ENCODE measurements at regions not wholly inside any gene's neighbourhood (a gene's known extent, or its start where the extent isn't known, plus 50 kb on each side); places are given as distances from the start of the nearest gene placed in this dataset.

GRCh38 chr9:38158628-38159027 lies 89.6 kb upstream of the SHB start:
- Histone ChIP-seq H3K27me3 (no peaks in the 10 kb centered on the region), H3K4me2 (no peak overlapping the region), H4K20me1 (no peaks in the 10 kb centered on the region), H3K9me3 (no peaks in the 10 kb centered on the region), H3K36me3 (no peaks in the 10 kb centered on the region), H3K4me3 (no peak overlapping the region), H3K4me1 (peaks cover 8% of the 10 kb centered on the region), H3K9ac (no peak overlapping the region), H3K27ac (no peak overlapping the region)
- no peak for TF ChIP-seq Cebpa-rat (IDR thresholded peaks at IDR 0.05)

- H3K9ac ChIP-seq = no peak overlapping the region
- no peaks in the 10 kb centered on the region for H4K20me1 ChIP-seq
- H3K4me3 ChIP-seq = no peak overlapping the region
- no peaks in the 10 kb centered on the region for H3K4me1 ChIP-seq
- no peaks in the 10 kb centered on the region for H3K27me3 ChIP-seq
- H3K27ac ChIP-seq = no peak overlapping the region
- TF ChIP-seq Cebpa-rat (IDR thresholded peaks at IDR 0.05) = no peak
- no peaks in the 10 kb centered on the region for H3K36me3 ChIP-seq
- H3K4me2 ChIP-seq = no peak overlapping the region
- H3K9me3 ChIP-seq = no peaks in the 10 kb centered on the region
Observed at GRCh38 chr9:38157711-38158110, 88.7 kb upstream of the SHB start.

- no peak for TF ChIP-seq Cebpa-rat (IDR thresholded peaks at IDR 0.05)
- Histone ChIP-seq H3K9me3 (no peaks in the 10 kb centered on the region), H3K36me3 (no peaks in the 10 kb centered on the region), H3K4me3 (no peak overlapping the region), H3K4me1 (no peaks in the 10 kb centered on the region), H4K20me1 (no peaks in the 10 kb centered on the region), H3K27me3 (no peaks in the 10 kb centered on the region), H3K9ac (no peak overlapping the region), H3K27ac (no peak overlapping the region), H3K4me2 (no peak overlapping the region)
Observed at GRCh38 chr9:38154501-38155421, 85.7 kb upstream of the SHB start.

- H3K27ac ChIP-seq = no peak overlapping the region
- no peaks in the 10 kb centered on the region for H4K20me1 ChIP-seq
- no peak overlapping the region for H3K4me3 ChIP-seq
- no peak overlapping the region for H3K9ac ChIP-seq
- H3K36me3 ChIP-seq = no peaks in the 10 kb centered on the region
- H3K4me2 ChIP-seq = no peak overlapping the region
- TF ChIP-seq Cebpa-rat (IDR thresholded peaks at IDR 0.05) = no peak
- H3K27me3 ChIP-seq = no peaks in the 10 kb centered on the region
- H3K4me1 ChIP-seq = no peaks in the 10 kb centered on the region
- no peaks in the 10 kb centered on the region for H3K9me3 ChIP-seq
Observed at GRCh38 chr9:38153910-38154291, 84.9 kb upstream of the SHB start.

GRCh38 chr9:38153152-38153909 lies 84.3 kb upstream of the SHB start:
- H3K9ac ChIP-seq = no peak overlapping the region
- no peaks in the 10 kb centered on the region for H4K20me1 ChIP-seq
- H3K27ac ChIP-seq = no peak overlapping the region
- H3K4me1 ChIP-seq = no peaks in the 10 kb centered on the region
- no peak for TF ChIP-seq Cebpa-rat (IDR thresholded peaks at IDR 0.05)
- H3K9me3 ChIP-seq = no peaks in the 10 kb centered on the region
- no peak overlapping the region for H3K4me2 ChIP-seq
- no peaks in the 10 kb centered on the region for H3K36me3 ChIP-seq
- H3K27me3 ChIP-seq = no peaks in the 10 kb centered on the region
- no peak overlapping the region for H3K4me3 ChIP-seq

- no peak for TF ChIP-seq Cebpa-rat (IDR thresholded peaks at IDR 0.05)
- no peaks in the 10 kb centered on the region for H3K27me3 ChIP-seq
- H4K20me1 ChIP-seq = no peaks in the 10 kb centered on the region
- peaks cover 14% of the 10 kb centered on the region for H3K9me3 ChIP-seq
- no peaks in the 10 kb centered on the region for H3K4me1 ChIP-seq
- H3K36me3 ChIP-seq = no peaks in the 10 kb centered on the region
- no peak overlapping the region for H3K4me2 ChIP-seq
- H3K9ac ChIP-seq = no peak overlapping the region
- H3K4me3 ChIP-seq = no peak overlapping the region
- H3K27ac ChIP-seq = no peak overlapping the region
Observed at GRCh38 chr9:38149647-38150046, 80.6 kb upstream of the SHB start.

- Histone ChIP-seq H3K9ac (no peak overlapping the region), H3K27me3 (no peaks in the 10 kb centered on the region), H3K4me3 (no peak overlapping the region), H3K4me1 (no peaks in the 10 kb centered on the region), H3K27ac (no peak overlapping the region), H3K9me3 (peaks cover 14% of the 10 kb centered on the region), H3K36me3 (no peaks in the 10 kb centered on the region), H4K20me1 (no peaks in the 10 kb centered on the region), H3K4me2 (no peak overlapping the region)
- TF ChIP-seq Cebpa-rat (IDR thresholded peaks at IDR 0.05) = no peak
Observed at GRCh38 chr9:38146844-38147243, 77.8 kb upstream of the SHB start.

GRCh38 chr9:38145526-38146053 lies 76.6 kb upstream of the SHB start:
- H3K27ac ChIP-seq = no peak overlapping the region
- H3K4me3 ChIP-seq = no peak overlapping the region
- no peaks in the 10 kb centered on the region for H3K27me3 ChIP-seq
- no peak overlapping the region for H3K4me2 ChIP-seq
- H4K20me1 ChIP-seq = no peaks in the 10 kb centered on the region
- no peak for TF ChIP-seq Cebpa-rat (IDR thresholded peaks at IDR 0.05)
- peaks cover 14% of the 10 kb centered on the region for H3K9me3 ChIP-seq
- no peaks in the 10 kb centered on the region for H3K36me3 ChIP-seq
- no peaks in the 10 kb centered on the region for H3K4me1 ChIP-seq
- H3K9ac ChIP-seq = no peak overlapping the region

- Histone ChIP-seq H3K4me3 (no peak overlapping the region), H3K4me2 (no peak overlapping the region), H3K9me3 (peaks cover 14% of the 10 kb centered on the region), H3K27me3 (no peaks in the 10 kb centered on the region), H3K4me1 (no peaks in the 10 kb centered on the region), H3K27ac (no peak overlapping the region), H3K9ac (no peak overlapping the region), H3K36me3 (no peaks in the 10 kb centered on the region), H4K20me1 (no peaks in the 10 kb centered on the region)
- TF ChIP-seq Cebpa-rat (IDR thresholded peaks at IDR 0.05) = no peak
Observed at GRCh38 chr9:38144421-38144820, 75.4 kb upstream of the SHB start.

Measured in BLaER1 (cell line).